Immature natural killer cell (primary cell): ENCODE measurements at regions not wholly inside any gene's neighbourhood (a gene's known extent, or its start where the extent isn't known, plus 50 kb on each side); places are given as distances from the start of the nearest gene placed in this dataset.

ENCODE experiments used
- DNase-seq, 3 donors: peaks; one replicate each; pipeline ENCODE4 v3.0.0; 2022; ENCODE audit warnings: mixed read lengths in 1 of 3
- H3K27ac Mint-ChIP-seq, 6 donors: one replicate each; pipeline ENCODE4 v1.8.0; 2020; ENCODE audit warnings: mixed read lengths in 6 of 6, mild to moderate bottlenecking in 5 of 6, inconsistent platforms in 4 of 6, moderate library complexity in 3 of 6
- H3K27me3 Mint-ChIP-seq, 3 donors: one replicate each; pipeline ENCODE4 v1.8.0; 2020 to 2021; ENCODE audit warnings: low read depth in 3 of 3, mild to moderate bottlenecking in 3 of 3, mixed read lengths in 3 of 3, moderate library complexity in 3 of 3, inconsistent platforms in 1 of 3
- H3K36me3 Mint-ChIP-seq, 3 donors: one replicate each; pipeline ENCODE4 v1.8.0; 2020; ENCODE audit warnings: mixed read lengths in 3 of 3, inconsistent platforms in 2 of 3, mild to moderate bottlenecking in 2 of 3
- H3K4me1 Mint-ChIP-seq, 2 donors: one replicate each; pipeline ENCODE4 v1.8.0; 2020; ENCODE audit warnings: inconsistent platforms in 2 of 2, mild to moderate bottlenecking in 2 of 2, mixed read lengths in 2 of 2, moderate library complexity in 1 of 2
- H3K4me3 Mint-ChIP-seq, 5 donors: one replicate each; pipeline ENCODE4 v1.8.0; 2020; ENCODE audit warnings: mild to moderate bottlenecking in 5 of 5, mixed read lengths in 5 of 5, inconsistent platforms in 3 of 5, moderate library complexity in 3 of 5
- H3K9me3 Mint-ChIP-seq, 6 donors: one replicate each; pipeline ENCODE4 v1.8.0; 2020; ENCODE audit warnings: mild to moderate bottlenecking in 6 of 6, mixed read lengths in 6 of 6, inconsistent platforms in 4 of 6, moderate library complexity in 3 of 6

- no peak overlapping the region for H3K27ac Mint-ChIP-seq
- no peaks in the 10 kb centered on the region for H3K36me3 Mint-ChIP-seq
Measured at GRCh38 chr15:93619597-93619996, 530.6 kb upstream of the RGMA start.

GRCh38 chr15:93617443-93617842 is 528.4 kb upstream of the RGMA start:
- no peak overlapping the region for H3K4me3 Mint-ChIP-seq
- H3K9me3 Mint-ChIP-seq, result no peaks in the 10 kb centered on the region
- no peak for DNase-seq
- H3K27ac Mint-ChIP-seq, result no peak overlapping the region
- H3K4me1 Mint-ChIP-seq, result no peaks in the 10 kb centered on the region
- peaks cover 4 to 7% (median 5%) of the 10 kb centered on the region in 3 donors for H3K27me3 Mint-ChIP-seq
- H3K36me3 Mint-ChIP-seq, result no peaks in the 10 kb centered on the region

More at GRCh38 chr15:93619597-93619996, 530.6 kb upstream of the RGMA start:
- H3K4me3 Mint-ChIP-seq, result no peak overlapping the region
- no peaks in the 10 kb centered on the region for H3K9me3 Mint-ChIP-seq
- peaks cover 0 to 5% (median 5%) of the 10 kb centered on the region in 3 donors for H3K27me3 Mint-ChIP-seq
- no peaks in the 10 kb centered on the region for H3K4me1 Mint-ChIP-seq
- DNase-seq, result no peak

- Mint-ChIP-seq H3K4me1 (no peaks in the 10 kb centered on the region), H3K4me3 (no peak overlapping the region), H3K27me3 (peaks cover 4 to 6% (median 4%) of the 10 kb centered on the region in 3 donors), H3K36me3 (no peaks in the 10 kb centered on the region), H3K9me3 (no peaks in the 10 kb centered on the region), H3K27ac (no peak overlapping the region)
- DNase-seq, result no peak
Measured at GRCh38 chr15:93614386-93615104, 525.5 kb upstream of the RGMA start.

GRCh38 chr15:93613386-93613785 is 524.4 kb upstream of the RGMA start:
- no peaks in the 10 kb centered on the region for H3K36me3 Mint-ChIP-seq
- DNase-seq, result no peak
- no peaks in the 10 kb centered on the region for H3K4me1 Mint-ChIP-seq
- H3K4me3 Mint-ChIP-seq, result no peak overlapping the region
- no peaks in the 10 kb centered on the region for H3K9me3 Mint-ChIP-seq
- no peak overlapping the region for H3K27ac Mint-ChIP-seq
- peaks cover 4 to 6% (median 4%) of the 10 kb centered on the region in 3 donors for H3K27me3 Mint-ChIP-seq

- H3K27ac Mint-ChIP-seq, result no peak overlapping the region
- no peaks in the 10 kb centered on the region for H3K9me3 Mint-ChIP-seq
- no peaks in the 10 kb centered on the region for H3K4me1 Mint-ChIP-seq
- no peak for DNase-seq
- H3K36me3 Mint-ChIP-seq, result no peaks in the 10 kb centered on the region
- no peak overlapping the region for H3K4me3 Mint-ChIP-seq
- peaks cover 4 to 6% (median 4%) of the 10 kb centered on the region in 3 donors for H3K27me3 Mint-ChIP-seq
Measured at GRCh38 chr15:93612953-93613352, 523.9 kb upstream of the RGMA start.

- Mint-ChIP-seq H3K27me3 (peaks cover 2 to 4% (median 4%) of the 10 kb centered on the region in 3 donors), H3K27ac (no peak overlapping the region), H3K4me1 (no peaks in the 10 kb centered on the region), H3K36me3 (no peaks in the 10 kb centered on the region), H3K9me3 (no peaks in the 10 kb centered on the region), H3K4me3 (no peak overlapping the region)
- no peak for DNase-seq
Measured at GRCh38 chr15:93610944-93611343, 521.9 kb upstream of the RGMA start.

GRCh38 chr15:93608643-93609148 is 519.7 kb upstream of the RGMA start:
- H3K36me3 Mint-ChIP-seq, result no peaks in the 10 kb centered on the region
- peaks cover 2 to 8% (median 4%) of the 10 kb centered on the region in 3 donors for H3K27me3 Mint-ChIP-seq
- H3K4me1 Mint-ChIP-seq, result no peaks in the 10 kb centered on the region
- no peak overlapping the region for H3K4me3 Mint-ChIP-seq
- H3K9me3 Mint-ChIP-seq, result no peaks in the 10 kb centered on the region
- no peak for DNase-seq
- H3K27ac Mint-ChIP-seq, result no peak overlapping the region

- Mint-ChIP-seq H3K4me1 (no peaks in the 10 kb centered on the region), H3K9me3 (no peaks in the 10 kb centered on the region), H3K27me3 (peaks cover 0 to 7% (median 0%) of the 10 kb centered on the region in 3 donors), H3K4me3 (no peak overlapping the region), H3K36me3 (no peaks in the 10 kb centered on the region), H3K27ac (no peak overlapping the region)
- no peak for DNase-seq
Measured at GRCh38 chr15:93603550-93603949, 514.5 kb upstream of the RGMA start.

GRCh38 chr15:93587059-93587521 is 498.1 kb upstream of the RGMA start:
- no peak overlapping the region for H3K27ac Mint-ChIP-seq

GRCh38 chr15:93585012-93585411 is 496.0 kb upstream of the RGMA start:
- Mint-ChIP-seq H3K4me3 (no peak overlapping the region), H3K4me1 (no peaks in the 10 kb centered on the region), H3K9me3 (peaks cover 0 to 1% (median 0%) of the 10 kb centered on the region in 6 donors), H3K36me3 (no peaks in the 10 kb centered on the region), H3K27ac (no peak overlapping the region), H3K27me3 (peaks cover 3 to 9% (median 4%) of the 10 kb centered on the region in 3 donors)
- no peak for DNase-seq

More at GRCh38 chr15:93587059-93587521, 498.1 kb upstream of the RGMA start:
- H3K27me3 Mint-ChIP-seq, result peaks cover 3 to 11% (median 4%) of the 10 kb centered on the region in 3 donors
- H3K4me3 Mint-ChIP-seq, result no peak overlapping the region
- H3K36me3 Mint-ChIP-seq, result no peaks in the 10 kb centered on the region
- peaks cover 0 to under 1% (median 0%) of the 10 kb centered on the region in 6 donors for H3K9me3 Mint-ChIP-seq
- no peak for DNase-seq
- H3K4me1 Mint-ChIP-seq, result no peaks in the 10 kb centered on the region

- no peaks in the 10 kb centered on the region for H3K36me3 Mint-ChIP-seq
- no peak overlapping the region for H3K4me3 Mint-ChIP-seq
- H3K9me3 Mint-ChIP-seq, result peaks cover 0 to 5% (median 0%) of the 10 kb centered on the region in 6 donors
- peaks cover 2 to 9% (median 5%) of the 10 kb centered on the region in 3 donors for H3K27me3 Mint-ChIP-seq
- DNase-seq, result no peak
- no peak overlapping the region for H3K27ac Mint-ChIP-seq
- no peaks in the 10 kb centered on the region for H3K4me1 Mint-ChIP-seq
Measured at GRCh38 chr15:93583968-93584367, 495.0 kb upstream of the RGMA start.

GRCh38 chr15:93583552-93583951 is 494.5 kb upstream of the RGMA start:
- Mint-ChIP-seq H3K4me1 (no peaks in the 10 kb centered on the region), H3K4me3 (no peak overlapping the region), H3K36me3 (no peaks in the 10 kb centered on the region), H3K27ac (no peak overlapping the region), H3K27me3 (peaks cover 2 to 9% (median 5%) of the 10 kb centered on the region in 3 donors), H3K9me3 (peaks cover 0 to 6% (median 0%) of the 10 kb centered on the region in 6 donors)
- DNase-seq, result no peak

GRCh38 chr15:93570527-93570926 is 481.5 kb upstream of the RGMA start:
- H3K4me1 Mint-ChIP-seq, result no peaks in the 10 kb centered on the region
- no peaks in the 10 kb centered on the region for H3K36me3 Mint-ChIP-seq
- no peak for DNase-seq
- no peak overlapping the region for H3K27ac Mint-ChIP-seq
- H3K4me3 Mint-ChIP-seq, result no peak overlapping the region
- H3K27me3 Mint-ChIP-seq, result peaks cover 0 to 9% (median 1%) of the 10 kb centered on the region in 3 donors
- no peaks in the 10 kb centered on the region for H3K9me3 Mint-ChIP-seq

- Mint-ChIP-seq H3K27me3 (peaks cover 0 to 2% (median 0%) of the 10 kb centered on the region in 3 donors), H3K36me3 (no peaks in the 10 kb centered on the region), H3K4me3 (no peak overlapping the region), H3K27ac (no peak overlapping the region), H3K9me3 (no peaks in the 10 kb centered on the region), H3K4me1 (no peaks in the 10 kb centered on the region)
- no peak for DNase-seq
Measured at GRCh38 chr15:93566762-93567161, 477.8 kb upstream of the RGMA start.
